ENCODE measurements at regions not wholly inside any gene's neighbourhood (a gene's known extent, or its start where the extent isn't known, plus 50 kb on each side); places are given as distances from the start of the nearest gene placed in this dataset.

DNA sequence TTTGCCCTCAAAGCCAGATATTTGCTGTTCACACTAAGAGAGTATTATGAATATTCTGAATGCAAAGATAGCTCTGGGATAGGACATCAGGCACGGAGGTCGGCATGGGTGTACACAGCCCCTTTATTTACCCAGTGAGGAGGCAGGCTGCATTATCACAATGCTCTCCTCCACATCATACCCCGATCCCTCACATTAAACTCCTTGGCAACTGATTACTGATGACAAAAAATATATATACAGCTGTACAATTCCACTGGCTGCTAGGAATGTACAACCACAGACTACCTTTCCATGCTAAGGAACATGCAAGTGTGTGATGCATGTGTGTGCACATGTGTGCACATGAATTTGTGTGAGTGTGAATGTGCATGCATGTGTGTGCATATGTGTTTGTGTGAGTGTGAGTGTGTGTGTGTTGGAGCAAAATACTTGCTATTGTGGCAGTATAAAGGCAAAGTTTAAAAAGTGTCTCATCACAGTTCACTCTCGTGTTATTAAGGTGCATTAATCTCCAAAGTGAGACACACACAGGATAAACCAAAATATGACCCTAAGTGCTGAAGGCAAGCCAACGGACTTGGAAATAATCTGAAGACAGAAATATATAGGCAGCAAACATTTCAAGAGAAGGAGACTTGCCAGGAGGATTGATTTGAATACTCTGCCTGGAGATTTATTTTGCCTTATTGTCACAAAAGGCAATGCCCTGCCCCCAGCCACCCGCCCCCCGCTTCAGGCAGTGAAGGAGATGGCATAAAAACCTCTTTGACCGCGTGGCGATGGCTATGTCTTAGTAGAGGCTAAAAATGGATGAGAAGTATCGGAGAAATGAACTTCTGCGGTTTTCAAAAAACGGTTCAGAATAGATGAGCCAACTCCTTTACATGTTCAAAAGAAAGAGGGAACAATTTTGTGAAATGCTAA is 274.8 kb downstream of the TSHZ3 start:
- H3K27ac ChIP-seq (ENCODE audit: insufficient read depth, low read depth, low read length, poor library complexity, severe bottlenecking) = no peak overlapping the region
- no peaks in the 10 kb centered on the region for H3K36me3 ChIP-seq (ENCODE audit: control insufficient read depth, insufficient read depth, low read length)
- 70 to 72% methylated on average over 13 of the region's 13 CpGs for WGBS, 2 experiments
- peaks cover 11% of the 10 kb centered on the region for H3K4me1 ChIP-seq (ENCODE audit: control insufficient read depth, insufficient read depth, low read length)
- no peaks in the 10 kb centered on the region for H3K27me3 ChIP-seq (ENCODE audit: control insufficient read depth, insufficient read depth, low read length, poor library complexity, severe bottlenecking)
- no peak overlapping the region for H3K4me3 ChIP-seq (ENCODE audit: insufficient read depth, low read depth, low read length)
- H3K9me3 ChIP-seq (ENCODE audit: control insufficient read depth, low read length) = no peaks in the 10 kb centered on the region

DNA sequence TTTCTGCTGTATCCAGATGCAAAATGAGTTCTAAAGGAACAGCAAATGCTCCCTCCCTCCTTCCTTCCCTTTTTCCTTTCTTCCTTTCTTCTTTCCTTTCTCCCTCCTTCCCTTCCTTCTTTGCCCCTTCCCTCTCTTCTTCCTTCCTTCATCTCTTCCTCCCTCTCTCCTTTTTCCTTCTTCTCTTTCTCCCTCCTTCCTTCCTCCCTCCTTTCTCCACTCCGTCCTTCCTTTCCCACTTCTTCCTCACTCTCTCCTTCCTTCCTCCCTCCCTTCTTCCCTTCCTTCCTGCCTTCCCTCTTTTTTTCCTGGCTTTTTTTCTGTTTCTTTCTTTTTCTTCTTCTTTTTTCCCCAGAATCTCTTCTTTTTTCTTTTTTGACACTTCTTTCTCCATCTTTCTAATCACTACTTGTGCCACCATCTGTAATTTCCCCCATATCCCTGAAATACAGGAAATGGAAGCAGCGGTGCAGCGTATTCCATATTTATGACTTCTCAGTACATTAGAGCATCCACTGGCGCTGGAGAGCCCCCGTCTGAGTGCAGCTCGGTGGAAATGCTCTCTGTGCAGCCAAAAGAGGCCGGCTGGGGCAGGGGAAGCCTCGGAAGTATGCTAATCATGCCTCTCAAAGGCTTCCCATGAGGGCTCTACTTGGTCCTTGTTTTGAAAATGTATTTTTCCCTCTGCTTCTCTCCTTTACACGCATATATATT is 275.6 kb downstream of the TSHZ3 start:
- WGBS, 2 experiments = 50 to 55% methylated on average over 9 of the region's 9 CpGs

DNA sequence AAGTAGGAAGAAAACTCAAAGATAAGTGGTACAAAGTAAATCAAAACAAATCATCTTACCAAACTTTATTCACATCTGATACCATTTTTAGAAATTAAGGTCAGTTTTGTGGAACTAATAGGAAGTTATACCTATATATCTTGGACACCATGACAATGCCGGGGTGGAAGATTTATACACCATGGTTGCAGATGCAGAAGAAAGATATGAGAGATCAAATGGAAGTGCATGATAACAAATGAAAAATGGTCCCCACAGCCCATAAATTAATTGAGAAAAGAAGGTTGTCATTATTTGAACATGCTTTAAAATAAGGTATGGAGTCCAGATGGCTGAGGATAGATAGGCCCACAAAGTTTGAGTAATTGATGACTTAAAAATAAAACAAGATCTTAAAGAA is 276.8 kb downstream of the TSHZ3 start:
- Histone ChIP-seq H3K4me1 (ENCODE audit: control insufficient read depth, insufficient read depth, low read length) (peaks cover 11% of the 10 kb centered on the region), H3K36me3 (ENCODE audit: control insufficient read depth, insufficient read depth, low read length) (no peaks in the 10 kb centered on the region), H3K9me3 (ENCODE audit: control insufficient read depth, low read length) (no peaks in the 10 kb centered on the region), H3K4me3 (ENCODE audit: insufficient read depth, low read depth, low read length) (no peak overlapping the region), H3K27me3 (ENCODE audit: control insufficient read depth, insufficient read depth, low read length, poor library complexity, severe bottlenecking) (no peaks in the 10 kb centered on the region), H3K27ac (ENCODE audit: insufficient read depth, low read depth, low read length, poor library complexity, severe bottlenecking) (no peak overlapping the region)
- 93 to 100% methylated on average over 1 of the region's 1 CpG for WGBS, 2 experiments

More for the DNA sequence above, 275.6 kb downstream of the TSHZ3 start:
- Histone ChIP-seq H3K9me3 (ENCODE audit: control insufficient read depth, low read length) (no peaks in the 10 kb centered on the region), H3K27ac (ENCODE audit: insufficient read depth, low read depth, low read length, poor library complexity, severe bottlenecking) (no peak overlapping the region), H3K4me1 (ENCODE audit: control insufficient read depth, insufficient read depth, low read length) (peaks cover 11% of the 10 kb centered on the region), H3K4me3 (ENCODE audit: insufficient read depth, low read depth, low read length) (no peak overlapping the region), H3K36me3 (ENCODE audit: control insufficient read depth, insufficient read depth, low read length) (no peaks in the 10 kb centered on the region), H3K27me3 (ENCODE audit: control insufficient read depth, insufficient read depth, low read length, poor library complexity, severe bottlenecking) (no peaks in the 10 kb centered on the region)

DNA sequence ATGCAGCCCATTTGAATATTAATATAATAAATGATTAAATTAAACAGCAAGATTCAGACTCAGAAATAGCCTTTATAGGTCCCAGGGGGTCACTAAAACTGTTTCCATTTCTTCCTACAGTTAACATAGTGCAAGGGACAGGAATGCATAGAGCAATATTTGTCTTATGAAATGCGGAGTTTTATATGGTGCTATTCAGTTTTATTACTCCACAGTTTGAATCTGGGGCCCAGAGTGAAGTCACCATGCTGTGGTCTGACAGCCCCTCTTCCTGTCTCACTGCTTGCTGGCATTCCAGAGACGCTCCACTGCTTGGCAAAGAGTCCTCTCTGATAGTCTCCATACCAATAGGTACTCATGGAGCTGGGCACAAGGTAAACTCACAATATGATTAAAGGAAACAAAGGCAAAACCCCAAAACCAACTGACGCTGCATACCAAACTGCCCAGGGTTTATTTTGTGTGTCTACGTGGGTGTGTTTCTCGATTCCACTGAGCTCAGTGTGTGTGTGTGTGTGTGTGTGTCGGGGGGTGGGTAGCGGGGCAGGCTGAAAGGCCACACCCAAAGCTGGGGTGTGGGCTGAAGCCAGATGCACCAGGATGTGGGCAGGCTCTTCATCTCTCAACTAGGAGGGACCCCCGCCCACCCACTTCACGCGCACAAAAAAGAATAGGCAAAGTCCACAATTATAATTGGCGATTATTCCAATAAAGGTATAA is 277.9 kb downstream of the TSHZ3 start:
- peaks cover 11% of the 10 kb centered on the region for H3K4me1 ChIP-seq (ENCODE audit: control insufficient read depth, insufficient read depth, low read length)
- WGBS, 2 experiments = 87 to 91% methylated on average over 11 of the region's 11 CpGs
- H3K27me3 ChIP-seq (ENCODE audit: control insufficient read depth, insufficient read depth, low read length, poor library complexity, severe bottlenecking) = no peaks in the 10 kb centered on the region
- H3K27ac ChIP-seq (ENCODE audit: insufficient read depth, low read depth, low read length, poor library complexity, severe bottlenecking) = no peak overlapping the region
- H3K4me3 ChIP-seq (ENCODE audit: insufficient read depth, low read depth, low read length) = no peak overlapping the region
- H3K36me3 ChIP-seq (ENCODE audit: control insufficient read depth, insufficient read depth, low read length) = no peaks in the 10 kb centered on the region
- H3K9me3 ChIP-seq (ENCODE audit: control insufficient read depth, low read length) = no peaks in the 10 kb centered on the region

DNA sequence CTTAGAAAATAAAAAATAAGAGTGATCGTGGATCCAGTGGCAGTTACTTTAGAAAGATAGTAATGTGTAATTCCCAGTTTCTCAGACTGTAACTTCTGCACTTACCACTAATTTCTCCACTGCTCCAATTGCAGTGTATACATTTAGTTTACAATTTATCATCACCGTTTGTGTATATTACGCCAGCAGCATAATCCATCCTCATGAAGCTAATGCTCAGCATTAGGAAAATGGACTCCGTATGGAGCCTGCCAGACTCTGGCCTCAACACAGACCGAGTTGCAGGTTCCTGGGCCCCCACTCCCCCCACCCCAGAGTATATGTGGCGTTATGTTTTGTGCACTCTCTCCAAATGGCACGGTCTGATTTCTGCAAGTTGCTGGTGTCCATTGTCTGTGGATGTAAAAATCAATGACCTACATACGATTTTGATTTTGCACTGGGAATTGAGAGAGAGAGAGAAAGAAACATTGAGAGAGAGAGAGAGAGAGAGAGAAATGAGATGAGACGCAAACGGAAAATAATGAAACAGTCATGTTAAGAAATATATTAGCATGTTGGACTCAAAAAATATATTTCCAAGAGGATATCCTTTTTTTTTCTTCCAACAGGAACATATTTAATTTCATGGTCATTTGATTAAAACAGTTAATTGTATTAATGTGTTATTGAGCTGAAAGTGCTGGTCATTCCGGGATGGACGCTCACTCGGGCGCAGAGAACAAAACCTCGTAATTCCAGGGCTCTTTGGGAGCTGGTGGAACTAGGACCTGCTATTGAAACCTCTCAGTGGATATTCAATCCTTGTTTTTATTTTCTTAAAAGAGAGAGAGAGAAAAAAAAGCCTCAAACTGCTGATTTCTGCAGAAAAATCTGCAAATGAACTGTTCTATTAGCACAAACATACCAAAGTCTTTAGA is 278.8 kb downstream of the TSHZ3 start:
- H3K4me3 ChIP-seq (ENCODE audit: insufficient read depth, low read depth, low read length) = no peak overlapping the region
- H3K27ac ChIP-seq (ENCODE audit: insufficient read depth, low read depth, low read length, poor library complexity, severe bottlenecking) = no peak overlapping the region
- H3K36me3 ChIP-seq (ENCODE audit: control insufficient read depth, insufficient read depth, low read length) = no peaks in the 10 kb centered on the region
- WGBS, 2 experiments = 91 to 95% methylated on average over 12 to 15 of the region's 15 CpGs
- H3K9me3 ChIP-seq (ENCODE audit: control insufficient read depth, low read length) = no peaks in the 10 kb centered on the region
- H3K4me1 ChIP-seq (ENCODE audit: control insufficient read depth, insufficient read depth, low read length) = peaks cover 11% of the 10 kb centered on the region
- no peaks in the 10 kb centered on the region for H3K27me3 ChIP-seq (ENCODE audit: control insufficient read depth, insufficient read depth, low read length, poor library complexity, severe bottlenecking)

DNA sequence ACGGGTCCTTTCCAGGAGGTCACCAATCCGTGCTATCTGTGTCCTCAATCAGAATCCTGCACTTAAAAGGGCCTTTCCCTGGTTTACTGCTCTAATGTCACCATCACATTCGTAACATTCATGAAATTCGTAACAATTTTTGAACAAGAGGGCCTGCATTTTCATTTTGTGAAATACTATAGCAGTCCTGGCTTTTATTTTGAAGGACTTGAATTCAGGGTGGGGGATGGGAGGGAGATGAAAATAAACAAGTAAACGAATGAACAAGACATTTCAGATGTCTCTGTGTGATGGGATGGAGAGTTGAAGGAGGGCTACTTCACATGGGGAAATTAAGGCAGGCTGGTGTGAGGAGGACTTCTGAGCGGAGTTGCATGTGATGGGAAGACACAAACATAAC is 281.0 kb downstream of the TSHZ3 start:
- no peak overlapping the region for H3K27ac ChIP-seq (ENCODE audit: insufficient read depth, low read depth, low read length, poor library complexity, severe bottlenecking)
- no peaks in the 10 kb centered on the region for H3K27me3 ChIP-seq (ENCODE audit: control insufficient read depth, insufficient read depth, low read length, poor library complexity, severe bottlenecking)
- H3K36me3 ChIP-seq (ENCODE audit: control insufficient read depth, insufficient read depth, low read length) = no peaks in the 10 kb centered on the region
- no peaks in the 10 kb centered on the region for H3K9me3 ChIP-seq (ENCODE audit: control insufficient read depth, low read length)
- H3K4me1 ChIP-seq (ENCODE audit: control insufficient read depth, insufficient read depth, low read length) = no peaks in the 10 kb centered on the region
- no peak overlapping the region for H3K4me3 ChIP-seq (ENCODE audit: insufficient read depth, low read depth, low read length)
- WGBS, 2 experiments = 90% methylated on average over 6 of the region's 6 CpGs

DNA sequence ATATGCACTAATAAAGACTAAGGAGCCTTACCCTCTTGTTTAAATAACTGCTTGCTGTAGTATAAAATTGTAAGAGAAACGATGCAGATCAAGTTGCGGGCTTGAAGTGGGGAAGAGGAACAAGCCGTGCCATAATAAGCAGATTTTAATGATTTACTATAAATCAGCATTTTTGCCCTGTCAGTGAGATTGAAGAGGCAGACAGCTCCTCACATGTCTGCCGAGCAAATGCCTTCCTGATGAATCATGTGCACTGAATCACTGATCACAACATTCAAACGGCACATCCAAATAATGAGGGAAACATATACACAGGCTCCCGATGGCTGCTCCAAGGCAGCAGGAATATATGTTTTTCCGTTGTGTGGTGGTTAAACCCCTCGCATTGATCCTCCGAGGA is 282.9 kb downstream of the TSHZ3 start:
- H3K4me1 ChIP-seq (ENCODE audit: control insufficient read depth, insufficient read depth, low read length) = no peaks in the 10 kb centered on the region
- H3K9me3 ChIP-seq (ENCODE audit: control insufficient read depth, low read length) = no peaks in the 10 kb centered on the region
- no peak overlapping the region for H3K27ac ChIP-seq (ENCODE audit: insufficient read depth, low read depth, low read length, poor library complexity, severe bottlenecking)
- no peaks in the 10 kb centered on the region for H3K36me3 ChIP-seq (ENCODE audit: control insufficient read depth, insufficient read depth, low read length)
- no peaks in the 10 kb centered on the region for H3K27me3 ChIP-seq (ENCODE audit: control insufficient read depth, insufficient read depth, low read length, poor library complexity, severe bottlenecking)
- WGBS, 2 experiments = 90 to 95% methylated on average over 9 of the region's 9 CpGs
- H3K4me3 ChIP-seq (ENCODE audit: insufficient read depth, low read depth, low read length) = no peak overlapping the region

DNA sequence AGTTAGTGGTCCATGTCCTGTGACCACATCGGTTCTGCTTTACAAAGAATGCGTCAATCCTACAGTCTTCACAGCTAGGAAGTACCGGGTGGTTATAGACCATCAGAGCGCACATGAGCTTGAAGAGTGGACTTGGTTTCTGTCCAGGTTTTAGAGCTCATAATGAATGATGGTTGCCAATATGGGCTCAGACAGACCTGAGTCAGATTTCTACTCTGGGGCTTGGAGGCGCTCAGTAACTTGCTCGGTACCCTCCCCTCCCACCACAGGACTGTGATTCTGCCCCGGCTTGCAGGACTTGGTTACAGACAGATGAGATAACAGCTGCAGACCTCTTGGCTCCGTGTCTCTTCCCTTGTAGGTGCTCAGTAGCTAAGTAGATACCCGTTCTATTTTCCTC is 284.7 kb downstream of the TSHZ3 start:
- Histone ChIP-seq H3K27ac (ENCODE audit: insufficient read depth, low read depth, low read length, poor library complexity, severe bottlenecking) (no peak overlapping the region), H3K27me3 (ENCODE audit: control insufficient read depth, insufficient read depth, low read length, poor library complexity, severe bottlenecking) (no peaks in the 10 kb centered on the region), H3K4me1 (ENCODE audit: control insufficient read depth, insufficient read depth, low read length) (no peaks in the 10 kb centered on the region), H3K4me3 (ENCODE audit: insufficient read depth, low read depth, low read length) (no peak overlapping the region), H3K9me3 (ENCODE audit: control insufficient read depth, low read length) (no peaks in the 10 kb centered on the region), H3K36me3 (ENCODE audit: control insufficient read depth, insufficient read depth, low read length) (no peaks in the 10 kb centered on the region)
- 92 to 93% methylated on average over 9 of the region's 9 CpGs for WGBS, 2 experiments

DNA sequence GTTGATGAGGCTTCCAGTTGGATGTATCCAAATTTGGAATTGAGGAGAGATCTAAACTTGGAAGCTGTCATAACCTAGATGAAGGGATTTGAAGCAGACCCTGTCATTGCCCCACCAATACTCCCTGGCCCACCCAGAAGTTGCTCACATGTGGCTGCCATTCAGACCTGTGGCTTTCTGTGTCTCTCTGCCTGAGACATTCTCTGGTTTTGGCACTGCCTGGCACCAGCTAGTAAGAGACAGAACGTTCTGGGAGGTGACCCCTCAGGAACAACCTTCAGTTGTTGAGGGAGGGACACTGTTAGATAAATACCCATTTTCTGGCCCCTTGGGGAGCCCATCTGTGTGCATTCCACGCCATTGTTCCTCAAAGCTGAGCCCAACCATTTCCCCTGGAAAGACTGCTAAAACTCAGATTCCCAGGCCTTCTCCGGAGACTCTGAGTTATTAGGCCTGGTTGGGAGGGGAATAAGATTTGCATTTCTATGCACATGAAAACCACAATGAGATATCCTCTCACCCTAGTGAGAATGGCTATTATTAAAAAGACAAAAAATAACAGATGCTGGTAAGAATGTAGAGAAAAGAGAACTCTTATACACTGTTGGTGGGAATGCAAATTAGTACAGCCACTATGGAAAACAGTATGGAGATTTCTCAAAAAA is 290.4 kb downstream of the TSHZ3 start:
- Histone ChIP-seq H3K36me3 (ENCODE audit: control insufficient read depth, insufficient read depth, low read length) (no peaks in the 10 kb centered on the region), H3K4me3 (ENCODE audit: insufficient read depth, low read depth, low read length) (no peak overlapping the region), H3K27ac (ENCODE audit: insufficient read depth, low read depth, low read length, poor library complexity, severe bottlenecking) (no peak overlapping the region), H3K27me3 (ENCODE audit: control insufficient read depth, insufficient read depth, low read length, poor library complexity, severe bottlenecking) (no peaks in the 10 kb centered on the region), H3K9me3 (ENCODE audit: control insufficient read depth, low read length) (no peaks in the 10 kb centered on the region), H3K4me1 (ENCODE audit: control insufficient read depth, insufficient read depth, low read length) (no peaks in the 10 kb centered on the region)
- WGBS, 2 experiments = 59 to 74% methylated on average over 2 to 3 of the region's 3 CpGs
